ENCODE measurements at regions not wholly inside any gene's neighbourhood (a gene's known extent, or its start where the extent isn't known, plus 50 kb on each side); places are given as distances from the start of the nearest gene placed in this dataset.

GRCh38 chr3:176568189-176568588, 629.1 kb downstream of the TBL1XR1 start:
- H3K9ac ChIP-seq (ENCODE audit: insufficient read depth, low read length, poor library complexity, severe bottlenecking), result no peak overlapping the region
- H3K36me3 Mint-ChIP-seq, result no peaks in the 10 kb centered on the region
- no peaks in the 10 kb centered on the region for H3K4me1 ChIP-seq (ENCODE audit: control insufficient read depth in 1 of 2, insufficient read depth in 2 of 2, low read length in 2 of 2)
- H3K9me3 ChIP-seq (replicated peaks in 1 of 2; ENCODE audit: control insufficient read depth in 1 of 2, insufficient read depth in 1 of 2, low read length in 2 of 2), result peaks cover 9 to 11% of the 10 kb centered on the region in 2 donors
- H3K27ac ChIP-seq (ENCODE audit: low read depth in 1 of 2, low read length in 2 of 2), result no peak overlapping the region
- H3K27me3 Mint-ChIP-seq (ENCODE audit: low read depth in 3 of 3), result no peaks in the 10 kb centered on the region
- intact Hi-C loops (cut with micrococcal nuclease), result no loop called here
- WGBS (ENCODE audit: insufficient coverage), result 88% methylated on average over 3 of the region's 3 CpGs
- no peaks in the 10 kb centered on the region for H3K27me3 ChIP-seq (ENCODE audit: control insufficient read depth in 2 of 2, insufficient read depth in 2 of 2, low read length in 2 of 2)
- H3K27ac Mint-ChIP-seq, result no peak overlapping the region
- no peak for TF ChIP-seq CTCF (IDR thresholded peaks at IDR 0.05)
- H3K4me3 Mint-ChIP-seq, result no peak overlapping the region
- no peak overlapping the region for H3K4me2 ChIP-seq (replicated peaks; ENCODE audit: extremely low read depth, low read length, poor library complexity, severe bottlenecking)
- no peaks in the 10 kb centered on the region for H3K79me2 ChIP-seq (ENCODE audit: insufficient read depth, low read length)
- no peaks in the 10 kb centered on the region for H4K20me1 ChIP-seq (ENCODE audit: insufficient read depth, low read length)
- DNase-seq, result no peak
- no peak overlapping the region for H3K4me3 ChIP-seq (replicated peaks in 1 of 3; ENCODE audit: low read depth in 2 of 3, low read length in 3 of 3)
- H3K9me3 Mint-ChIP-seq, result peaks cover 0 to 33% (median 6%) of the 10 kb centered on the region in 7 donors
- no peak overlapping the region for H2AFZ ChIP-seq (ENCODE audit: insufficient read depth, low read depth, low read length, poor library complexity, severe bottlenecking)
- no peaks in the 10 kb centered on the region for H3K4me1 Mint-ChIP-seq
- no peaks in the 10 kb centered on the region for H3K36me3 ChIP-seq (replicated peaks in 1 of 2; ENCODE audit: control insufficient read depth in 1 of 2, insufficient read depth in 2 of 2, low read length in 2 of 2)

DNA sequence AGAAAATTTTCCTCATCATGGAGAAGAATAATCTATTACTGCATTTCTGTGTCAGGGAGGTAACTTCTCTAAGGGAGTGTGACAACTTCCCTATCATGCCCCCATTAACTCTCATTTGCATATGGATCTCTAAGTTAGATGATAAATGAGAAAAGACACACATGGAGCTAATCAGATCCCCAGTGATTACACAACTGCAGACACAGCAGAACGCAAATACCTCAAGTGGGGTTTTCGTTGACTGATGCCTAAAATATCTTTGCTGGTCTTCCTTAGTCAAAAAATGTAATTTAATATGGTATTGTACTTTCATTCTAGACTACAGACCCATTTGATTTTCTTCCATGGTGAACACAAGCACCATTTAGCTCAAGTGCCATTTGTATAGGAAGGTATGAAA, 630.5 kb downstream of the TBL1XR1 start:
- Histone ChIP-seq H3K4me2 (replicated peaks; ENCODE audit: extremely low read depth, low read length, poor library complexity, severe bottlenecking) (no peak overlapping the region), H3K27ac (ENCODE audit: low read depth in 1 of 2, low read length in 2 of 2) (no peak overlapping the region), H3K4me3 (replicated peaks in 1 of 3; ENCODE audit: low read depth in 2 of 3, low read length in 3 of 3) (no peak overlapping the region), H3K79me2 (ENCODE audit: insufficient read depth, low read length) (no peaks in the 10 kb centered on the region), H3K36me3 (replicated peaks in 1 of 2; ENCODE audit: control insufficient read depth in 1 of 2, insufficient read depth in 2 of 2, low read length in 2 of 2) (no peaks in the 10 kb centered on the region), H4K20me1 (ENCODE audit: insufficient read depth, low read length) (no peaks in the 10 kb centered on the region), H3K9me3 (replicated peaks in 1 of 2; ENCODE audit: control insufficient read depth in 1 of 2, insufficient read depth in 1 of 2, low read length in 2 of 2) (peaks cover 6 to 8% of the 10 kb centered on the region in 2 donors), H3K4me1 (ENCODE audit: control insufficient read depth in 1 of 2, insufficient read depth in 2 of 2, low read length in 2 of 2) (no peaks in the 10 kb centered on the region), H3K9ac (ENCODE audit: insufficient read depth, low read length, poor library complexity, severe bottlenecking) (no peak overlapping the region), H3K27me3 (ENCODE audit: control insufficient read depth in 2 of 2, insufficient read depth in 2 of 2, low read length in 2 of 2) (no peaks in the 10 kb centered on the region), H2AFZ (ENCODE audit: insufficient read depth, low read depth, low read length, poor library complexity, severe bottlenecking) (no peak overlapping the region)
- Mint-ChIP-seq H3K9me3 (peaks cover 1 to 30% (median 9%) of the 10 kb centered on the region in 7 donors), H3K27ac (no peak overlapping the region), H3K4me3 (no peak overlapping the region), H3K36me3 (no peaks in the 10 kb centered on the region), H3K27me3 (ENCODE audit: low read depth in 3 of 3) (no peaks in the 10 kb centered on the region), H3K4me1 (no peaks in the 10 kb centered on the region)
- WGBS (ENCODE audit: insufficient coverage), result no CpG with 5 or more reads among the region's 2 CpGs
- no peak for DNase-seq
- TF ChIP-seq CTCF (IDR thresholded peaks at IDR 0.05), result no peak
- intact Hi-C loops (cut with micrococcal nuclease), result no loop called here
